ENCODE measurements at regions not wholly inside any gene's neighbourhood (a gene's known extent, or its start where the extent isn't known, plus 50 kb on each side); places are given as distances from the start of the nearest gene placed in this dataset.

DNA sequence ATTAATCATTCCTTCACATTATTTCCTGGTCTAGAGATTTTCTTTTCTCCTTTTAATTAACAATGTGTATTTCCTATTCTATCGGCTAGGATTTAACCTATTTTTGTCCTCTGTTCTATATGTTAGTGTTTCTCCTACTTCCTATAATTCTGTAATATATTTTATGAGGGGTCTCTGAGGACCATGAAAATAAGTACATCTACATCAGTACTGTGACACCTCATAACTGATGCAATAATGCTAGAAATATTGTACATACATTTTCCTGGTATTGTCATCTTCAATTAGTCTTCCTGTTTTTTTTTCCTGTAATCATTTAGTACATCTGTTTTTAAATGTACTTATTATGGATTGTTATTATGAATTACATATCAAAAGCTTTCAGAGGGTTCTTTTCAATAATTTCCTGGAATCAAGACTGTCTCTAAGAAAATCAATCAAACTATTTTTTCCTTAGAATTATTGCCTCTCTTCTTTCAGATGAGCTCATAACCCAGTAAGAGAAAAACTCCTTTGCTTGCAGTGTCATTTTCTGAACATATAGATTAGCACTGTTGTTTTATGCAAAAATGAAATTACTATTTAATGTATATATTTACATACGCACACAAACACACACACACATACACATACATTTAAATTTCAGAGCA, 1004.3 kb downstream of the SLITRK5 start:
- Histone ChIP-seq H3K9me3 (ENCODE audit: low read depth) (no peaks in the 10 kb centered on the region), H3K4me2 (no peak overlapping the region), H3K4me3 (no peak overlapping the region), H3K27ac (no peak overlapping the region), H3K36me3 (replicated peaks; ENCODE audit: insufficient read depth, low read depth) (no peaks in the 10 kb centered on the region), H3K27me3 (no peaks in the 10 kb centered on the region), H3K79me2 (no peaks in the 10 kb centered on the region), H3K9me2 (replicated peaks; ENCODE audit: insufficient read depth) (peaks cover 7% of the 10 kb centered on the region), H4K20me1 (ENCODE audit: insufficient read depth, poor library complexity, severe bottlenecking) (no peaks in the 10 kb centered on the region), H2AFZ (no peak overlapping the region), H3K4me1 (ENCODE audit: insufficient read depth) (no peaks in the 10 kb centered on the region)
- DNase-seq (ENCODE audit: low spot score), result no peak
- TF ChIP-seq EZH2phosphoT487 (IDR thresholded peaks at IDR 0.05; ENCODE audit: low read depth, severe bottlenecking, unreplicated experiment) (no peak), EZH2 (IDR thresholded peaks at IDR 0.05; ENCODE audit: borderline replicate concordance) (no peak)
- TF ChIP-seq, protein P1, sequence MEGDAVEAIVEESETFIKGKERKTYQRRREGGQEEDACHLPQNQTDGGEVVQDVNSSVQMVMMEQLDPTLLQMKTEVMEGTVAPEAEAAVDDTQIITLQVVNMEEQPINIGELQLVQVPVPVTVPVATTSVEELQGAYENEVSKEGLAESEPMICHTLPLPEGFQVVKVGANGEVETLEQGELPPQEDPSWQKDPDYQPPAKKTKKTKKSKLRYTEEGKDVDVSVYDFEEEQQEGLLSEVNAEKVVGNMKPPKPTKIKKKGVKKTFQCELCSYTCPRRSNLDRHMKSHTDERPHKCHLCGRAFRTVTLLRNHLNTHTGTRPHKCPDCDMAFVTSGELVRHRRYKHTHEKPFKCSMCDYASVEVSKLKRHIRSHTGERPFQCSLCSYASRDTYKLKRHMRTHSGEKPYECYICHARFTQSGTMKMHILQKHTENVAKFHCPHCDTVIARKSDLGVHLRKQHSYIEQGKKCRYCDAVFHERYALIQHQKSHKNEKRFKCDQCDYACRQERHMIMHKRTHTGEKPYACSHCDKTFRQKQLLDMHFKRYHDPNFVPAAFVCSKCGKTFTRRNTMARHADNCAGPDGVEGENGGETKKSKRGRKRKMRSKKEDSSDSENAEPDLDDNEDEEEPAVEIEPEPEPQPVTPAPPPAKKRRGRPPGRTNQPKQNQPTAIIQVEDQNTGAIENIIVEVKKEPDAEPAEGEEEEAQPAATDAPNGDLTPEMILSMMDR (IDR thresholded peaks at IDR 0.05; ENCODE audit: poor library complexity), result no peak
- WGBS (ENCODE audit: low lambda C conversion rate, missing lambda C conversion rate), result 85% methylated on average over 2 of the region's 2 CpGs

DNA sequence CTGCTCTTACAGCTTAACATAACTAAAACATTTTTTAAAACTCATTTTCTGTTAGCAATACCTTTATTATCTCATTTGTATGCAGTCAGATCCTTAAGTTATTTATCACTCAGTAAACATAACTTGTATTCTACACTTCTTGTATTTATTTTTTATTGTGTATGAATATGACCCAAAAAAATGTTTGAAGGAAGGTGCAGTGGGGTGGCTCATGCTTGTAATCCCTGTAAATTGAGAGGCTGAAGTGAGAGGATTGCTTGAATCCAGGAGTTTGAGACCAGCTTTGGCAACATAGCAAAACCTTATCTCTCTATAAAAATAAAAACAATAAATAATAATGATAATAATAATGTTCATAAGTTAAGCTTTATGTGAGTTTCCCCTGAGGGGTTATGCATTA, 1004.8 kb downstream of the SLITRK5 start:
- no peaks in the 10 kb centered on the region for H3K36me3 ChIP-seq (replicated peaks; ENCODE audit: insufficient read depth, low read depth)
- no peaks in the 10 kb centered on the region for H3K4me1 ChIP-seq (ENCODE audit: insufficient read depth)
- H3K9me2 ChIP-seq (replicated peaks; ENCODE audit: insufficient read depth), result peaks cover 7% of the 10 kb centered on the region
- TF ChIP-seq EZH2 (IDR thresholded peaks at IDR 0.05; ENCODE audit: borderline replicate concordance), result no peak
- TF ChIP-seq, protein P1 (IDR thresholded peaks at IDR 0.05; ENCODE audit: poor library complexity), result no peak
- no peak for TF ChIP-seq EZH2phosphoT487 (IDR thresholded peaks at IDR 0.05; ENCODE audit: low read depth, severe bottlenecking, unreplicated experiment)
- H3K4me3 ChIP-seq, result no peak overlapping the region
- H3K9me3 ChIP-seq (ENCODE audit: low read depth), result no peaks in the 10 kb centered on the region
- no peak overlapping the region for H3K4me2 ChIP-seq
- no peaks in the 10 kb centered on the region for H3K27me3 ChIP-seq
- no peaks in the 10 kb centered on the region for H3K79me2 ChIP-seq
- no peak overlapping the region for H2AFZ ChIP-seq
- no peak for DNase-seq (ENCODE audit: low spot score)
- H4K20me1 ChIP-seq (ENCODE audit: insufficient read depth, poor library complexity, severe bottlenecking), result no peaks in the 10 kb centered on the region
- H3K27ac ChIP-seq, result no peak overlapping the region

DNA sequence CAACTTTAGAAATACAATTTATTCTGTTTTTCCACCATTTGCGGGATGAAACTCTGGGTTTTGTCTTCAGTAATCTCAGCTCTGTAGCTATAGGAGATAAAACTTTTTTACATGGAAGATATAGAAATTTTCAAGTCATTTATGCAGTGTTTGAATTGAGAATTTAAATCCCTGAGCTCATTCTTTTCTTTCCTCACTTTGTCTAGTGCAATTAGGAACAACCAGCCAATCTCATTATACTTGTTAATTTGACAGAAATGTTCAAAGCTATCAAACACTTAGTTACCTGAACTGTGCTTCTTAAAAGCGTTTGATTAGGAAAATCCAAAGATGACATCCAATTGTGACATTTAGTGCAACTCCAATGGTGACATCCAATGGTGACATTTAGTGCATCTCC, 1014.3 kb downstream of the SLITRK5 start:
- Histone ChIP-seq H3K27ac (no peak overlapping the region), H3K4me2 (no peak overlapping the region), H3K36me3 (replicated peaks; ENCODE audit: insufficient read depth, low read depth) (no peaks in the 10 kb centered on the region), H3K79me2 (no peaks in the 10 kb centered on the region), H3K4me3 (no peak overlapping the region), H3K9me3 (ENCODE audit: low read depth) (no peaks in the 10 kb centered on the region), H3K9me2 (replicated peaks; ENCODE audit: insufficient read depth) (no peaks in the 10 kb centered on the region), H4K20me1 (ENCODE audit: insufficient read depth, poor library complexity, severe bottlenecking) (no peaks in the 10 kb centered on the region), H2AFZ (no peak overlapping the region), H3K4me1 (ENCODE audit: insufficient read depth) (no peaks in the 10 kb centered on the region), H3K27me3 (no peaks in the 10 kb centered on the region)
- TF ChIP-seq EZH2 (IDR thresholded peaks at IDR 0.05; ENCODE audit: borderline replicate concordance) (no peak), EZH2phosphoT487 (IDR thresholded peaks at IDR 0.05; ENCODE audit: low read depth, severe bottlenecking, unreplicated experiment) (no peak)
- TF ChIP-seq, protein P1 (IDR thresholded peaks at IDR 0.05; ENCODE audit: poor library complexity), result no peak
- no peak for DNase-seq (ENCODE audit: low spot score)
- WGBS (ENCODE audit: low lambda C conversion rate, missing lambda C conversion rate), result 86% methylated on average over 2 of the region's 2 CpGs

DNA sequence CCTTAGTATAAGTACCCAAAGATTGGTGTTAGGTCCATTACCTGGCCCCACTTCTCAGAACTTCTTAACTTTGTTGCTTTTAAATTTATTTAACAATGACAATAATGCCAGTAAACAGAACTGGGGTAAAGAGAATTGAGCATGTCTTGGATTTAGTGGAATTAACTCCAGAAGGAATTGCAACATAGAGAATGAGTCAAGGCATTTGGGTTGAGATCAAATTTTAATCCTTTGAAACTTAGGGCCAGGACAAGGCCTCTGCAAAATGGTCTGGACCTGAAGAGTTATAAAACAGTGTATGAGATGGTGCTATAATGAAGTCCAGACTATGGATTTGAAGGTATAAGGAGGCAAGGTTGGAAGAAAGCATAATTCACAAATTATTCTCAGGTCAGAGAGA, 1030.4 kb downstream of the SLITRK5 start:
- no peaks in the 10 kb centered on the region for H3K36me3 ChIP-seq (replicated peaks; ENCODE audit: insufficient read depth, low read depth)
- no peak overlapping the region for H2AFZ ChIP-seq
- DNase-seq (ENCODE audit: low spot score), result no peak
- no peaks in the 10 kb centered on the region for H4K20me1 ChIP-seq (ENCODE audit: insufficient read depth, poor library complexity, severe bottlenecking)
- no peaks in the 10 kb centered on the region for H3K79me2 ChIP-seq
- TF ChIP-seq EZH2 (IDR thresholded peaks at IDR 0.05; ENCODE audit: borderline replicate concordance) (no peak), EZH2phosphoT487 (IDR thresholded peaks at IDR 0.05; ENCODE audit: low read depth, severe bottlenecking, unreplicated experiment) (no peak)
- TF ChIP-seq, protein P1 (IDR thresholded peaks at IDR 0.05; ENCODE audit: poor library complexity), result no peak
- H3K9me3 ChIP-seq (ENCODE audit: low read depth), result no peaks in the 10 kb centered on the region
- no peaks in the 10 kb centered on the region for H3K4me1 ChIP-seq (ENCODE audit: insufficient read depth)
- no peak overlapping the region for H3K4me2 ChIP-seq
- no peak overlapping the region for H3K27ac ChIP-seq
- H3K27me3 ChIP-seq, result no peaks in the 10 kb centered on the region
- no peak overlapping the region for H3K4me3 ChIP-seq
- H3K9me2 ChIP-seq (replicated peaks; ENCODE audit: insufficient read depth), result no peaks in the 10 kb centered on the region
